Progenitor cell of endocrine pancreas (in vitro differentiated cells): ENCODE measurements at regions not wholly inside any gene's neighbourhood (a gene's known extent, or its start where the extent isn't known, plus 50 kb on each side); places are given as distances from the start of the nearest gene placed in this dataset.

Experiments used
- DNase-seq: peaks from one replicate; pipeline ENCODE4 v3.0.0; 2021; ENCODE audit warnings: low spot score; ENCODE audit not compliant: unreplicated experiment
- H3K27ac Mint-ChIP-seq: 2 replicates; pipeline ENCODE4 v1.8.0; 2021; ENCODE audit warnings: mild to moderate bottlenecking, moderate library complexity, mixed read lengths
- H3K27me3 Mint-ChIP-seq: 2 replicates; pipeline ENCODE4 v1.8.0; 2021; ENCODE audit warnings: mixed read lengths
- H3K36me3 Mint-ChIP-seq: 2 replicates; pipeline ENCODE4 v1.8.0; 2022; ENCODE audit warnings: mixed read lengths; ENCODE audit not compliant: insufficient read depth
- H3K4me1 Mint-ChIP-seq: 2 replicates; pipeline ENCODE4 v1.8.0; 2021; ENCODE audit warnings: low read depth, mixed read lengths
- H3K4me3 Mint-ChIP-seq: 2 replicates; pipeline ENCODE4 v1.8.0; 2021; ENCODE audit warnings: low read depth, mild to moderate bottlenecking, moderate library complexity, mixed read lengths
- H3K9me3 Mint-ChIP-seq: 2 replicates; pipeline ENCODE4 v1.8.0; 2021; ENCODE audit warnings: low read depth, mixed read lengths
- CTCF ChIP-seq: fragments of 200-600 bp; sonication (generic); IDR thresholded peaks from one replicate; pipeline ENCODE4 v1.5.0; 2021; ENCODE audit warnings: antibody characterized with exemption, mild to moderate bottlenecking; ENCODE audit not compliant: unreplicated experiment

GRCh38 chr16:80048250-80048649, 447.7 kb upstream of the MAF start:
- no peaks in the 10 kb centered on the region for H3K9me3 Mint-ChIP-seq
- no peak overlapping the region for H3K4me3 Mint-ChIP-seq
- TF ChIP-seq CTCF = no peak
- peaks cover 21% of the 10 kb centered on the region for H3K4me1 Mint-ChIP-seq
- peaks cover 5% of the 10 kb centered on the region for H3K27me3 Mint-ChIP-seq
- DNase-seq = no peak
- H3K36me3 Mint-ChIP-seq = no peaks in the 10 kb centered on the region
- H3K27ac Mint-ChIP-seq = no peak overlapping the region

GRCh38 chr16:80047842-80048241, 447.3 kb upstream of the MAF start:
- Mint-ChIP-seq H3K4me3 (no peak overlapping the region), H3K4me1 (peaks cover 21% of the 10 kb centered on the region), H3K27me3 (peaks cover 7% of the 10 kb centered on the region), H3K36me3 (no peaks in the 10 kb centered on the region), H3K9me3 (no peaks in the 10 kb centered on the region), H3K27ac (no peak overlapping the region)
- DNase-seq = no peak
- no peak for TF ChIP-seq CTCF

- no peak overlapping the region for H3K27ac Mint-ChIP-seq
- no peak overlapping the region for H3K4me3 Mint-ChIP-seq
- H3K36me3 Mint-ChIP-seq = no peaks in the 10 kb centered on the region
- TF ChIP-seq CTCF = no peak
- H3K9me3 Mint-ChIP-seq = no peaks in the 10 kb centered on the region
- peaks cover 21% of the 10 kb centered on the region for H3K4me1 Mint-ChIP-seq
- DNase-seq = no peak
- peaks cover 10% of the 10 kb centered on the region for H3K27me3 Mint-ChIP-seq
Measured at GRCh38 chr16:80046848-80047247, 446.3 kb upstream of the MAF start.

GRCh38 chr16:80046261-80046660, 445.7 kb upstream of the MAF start:
- no peak overlapping the region for H3K27ac Mint-ChIP-seq
- no peaks in the 10 kb centered on the region for H3K9me3 Mint-ChIP-seq
- peaks cover 10% of the 10 kb centered on the region for H3K27me3 Mint-ChIP-seq
- H3K4me3 Mint-ChIP-seq = no peak overlapping the region
- no peak for TF ChIP-seq CTCF
- DNase-seq = no peak
- peaks cover 21% of the 10 kb centered on the region for H3K4me1 Mint-ChIP-seq
- no peaks in the 10 kb centered on the region for H3K36me3 Mint-ChIP-seq

GRCh38 chr16:80045861-80046260, 445.3 kb upstream of the MAF start:
- Mint-ChIP-seq H3K4me1 (peaks cover 21% of the 10 kb centered on the region), H3K4me3 (no peak overlapping the region), H3K9me3 (no peaks in the 10 kb centered on the region), H3K27me3 (peaks cover 10% of the 10 kb centered on the region), H3K36me3 (no peaks in the 10 kb centered on the region), H3K27ac (no peak overlapping the region)
- no peak for DNase-seq
- TF ChIP-seq CTCF = no peak
